RWPE2 (cell line): ENCODE measurements at regions not wholly inside any gene's neighbourhood (a gene's known extent, or its start where the extent isn't known, plus 50 kb on each side); places are given as distances from the start of the nearest gene placed in this dataset.

ENCODE experiments used
- ATAC-seq: fragments of 200-7000 bp; cut with Tn5 transposase; 3 replicates; pipeline ENCODE4 v1.9.1; 2021; ENCODE audit warnings: low read depth
- DNase-seq: peaks from one replicate; pipeline ENCODE4 v3.0.0-alpha.2; 2020; ENCODE audit warnings: low spot score
- H3K27ac ChIP-seq: fragments of 450-650 bp; 2 replicates; pipeline ENCODE4 v1.5.1; 2017; ENCODE audit warnings: mild to moderate bottlenecking; ENCODE audit not compliant: poor library complexity, severe bottlenecking
- H3K27me3 ChIP-seq: fragments of 250-450 bp; sonication (Bioruptor Pico); 2 replicates; pipeline ENCODE4 v1.5.1; 2021; ENCODE audit warnings: mild to moderate bottlenecking, moderate library complexity; ENCODE audit not compliant: insufficient read depth, poor library complexity, severe bottlenecking
- H3K36me3 ChIP-seq: fragments of 250-450 bp; sonication (Bioruptor Pico); 2 replicates; pipeline ENCODE4 v1.5.1; 2020; ENCODE audit warnings: low read depth, mild to moderate bottlenecking, moderate library complexity
- H3K4me1 ChIP-seq: fragments of 250-450 bp; sonication (Bioruptor Pico); 2 replicates; pipeline ENCODE4 v1.5.1; 2021; ENCODE audit warnings: mild to moderate bottlenecking, moderate library complexity; ENCODE audit not compliant: insufficient read depth, poor library complexity, severe bottlenecking
- H3K4me3 ChIP-seq: fragments of 250-450 bp; sonication (Bioruptor Pico); 2 replicates; pipeline ENCODE4 v1.5.1; 2021; ENCODE audit warnings: mild to moderate bottlenecking, moderate library complexity; ENCODE audit not compliant: severe bottlenecking
- H3K9me3 ChIP-seq: fragments of 250-450 bp; sonication (Bioruptor Pico); 2 replicates; pipeline ENCODE4 v1.5.1; 2021; ENCODE audit warnings: mild to moderate bottlenecking, moderate library complexity; ENCODE audit not compliant: severe bottlenecking
- TF ChIP-seq, protein P1 (sequence below): fragments of 450-650 bp; IDR thresholded peaks from one replicate; pipeline ENCODE4 v1.5.1; 2017; ENCODE audit warnings: mild to moderate bottlenecking, moderate library complexity; ENCODE audit not compliant: poor library complexity, severe bottlenecking

DNA sequence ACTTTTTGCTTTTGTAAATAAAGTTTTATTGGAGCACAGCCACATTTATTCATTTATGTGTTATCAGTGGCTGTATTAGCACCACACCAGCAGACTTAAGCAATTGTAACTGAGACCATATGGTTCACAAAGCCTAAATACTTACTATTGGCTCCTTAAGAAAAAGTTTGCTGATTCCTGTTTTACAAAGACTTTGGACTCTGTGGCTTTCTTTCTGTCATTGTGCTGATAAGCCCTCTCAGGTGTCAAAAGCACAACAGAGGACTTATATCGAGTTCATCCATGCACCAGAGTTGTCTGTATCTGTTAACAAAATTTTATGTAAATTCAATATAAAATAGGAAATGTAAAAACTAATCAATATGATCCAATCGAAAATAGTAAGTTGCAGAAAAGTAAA, 55.6 kb upstream of the PCSK5 start:
- no peaks in the 10 kb centered on the region for H3K27me3 ChIP-seq
- no peak overlapping the region for H3K4me3 ChIP-seq
- H3K9me3 ChIP-seq: no peaks in the 10 kb centered on the region
- no peak for DNase-seq
- no peaks in the 10 kb centered on the region for H3K36me3 ChIP-seq
- ATAC-seq: no peak
- H3K4me1 ChIP-seq: no peaks in the 10 kb centered on the region
- no peak overlapping the region for H3K27ac ChIP-seq
- TF ChIP-seq, protein P1, sequence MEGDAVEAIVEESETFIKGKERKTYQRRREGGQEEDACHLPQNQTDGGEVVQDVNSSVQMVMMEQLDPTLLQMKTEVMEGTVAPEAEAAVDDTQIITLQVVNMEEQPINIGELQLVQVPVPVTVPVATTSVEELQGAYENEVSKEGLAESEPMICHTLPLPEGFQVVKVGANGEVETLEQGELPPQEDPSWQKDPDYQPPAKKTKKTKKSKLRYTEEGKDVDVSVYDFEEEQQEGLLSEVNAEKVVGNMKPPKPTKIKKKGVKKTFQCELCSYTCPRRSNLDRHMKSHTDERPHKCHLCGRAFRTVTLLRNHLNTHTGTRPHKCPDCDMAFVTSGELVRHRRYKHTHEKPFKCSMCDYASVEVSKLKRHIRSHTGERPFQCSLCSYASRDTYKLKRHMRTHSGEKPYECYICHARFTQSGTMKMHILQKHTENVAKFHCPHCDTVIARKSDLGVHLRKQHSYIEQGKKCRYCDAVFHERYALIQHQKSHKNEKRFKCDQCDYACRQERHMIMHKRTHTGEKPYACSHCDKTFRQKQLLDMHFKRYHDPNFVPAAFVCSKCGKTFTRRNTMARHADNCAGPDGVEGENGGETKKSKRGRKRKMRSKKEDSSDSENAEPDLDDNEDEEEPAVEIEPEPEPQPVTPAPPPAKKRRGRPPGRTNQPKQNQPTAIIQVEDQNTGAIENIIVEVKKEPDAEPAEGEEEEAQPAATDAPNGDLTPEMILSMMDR: no peak
